ENCODE measurements at regions not wholly inside any gene's neighbourhood (a gene's known extent, or its start where the extent isn't known, plus 50 kb on each side); places are given as distances from the start of the nearest gene placed in this dataset.

GRCh38 chr3:150315721-150316120, 92.4 kb upstream of the TSC22D2 start:
- TF ChIP-seq CTCF (IDR thresholded peaks at IDR 0.05; ENCODE audit: low read depth, low read length): no peak
- Histone ChIP-seq H3K4me1 (no peaks in the 10 kb centered on the region), H3K27me3 (no peaks in the 10 kb centered on the region; the same call in 1 of the 2 replicates), H3K4me3 (ENCODE audit: low read depth, low read length) (no peak overlapping the region), H3K9me3 (no peaks in the 10 kb centered on the region), H3K36me3 (no peaks in the 10 kb centered on the region)
- no peak for DNase-seq

GRCh38 chr3:150314248-150315004, 93.7 kb upstream of the TSC22D2 start:
- H3K36me3 ChIP-seq: no peaks in the 10 kb centered on the region
- no peak for DNase-seq
- no peak for TF ChIP-seq CTCF (IDR thresholded peaks at IDR 0.05; ENCODE audit: low read depth, low read length)
- H3K9me3 ChIP-seq: no peaks in the 10 kb centered on the region
- H3K4me1 ChIP-seq: no peaks in the 10 kb centered on the region
- no peaks in the 10 kb centered on the region; the same call in 1 of the 2 replicates for H3K27me3 ChIP-seq
- H3K4me3 ChIP-seq (ENCODE audit: low read depth, low read length): no peak overlapping the region

DNA sequence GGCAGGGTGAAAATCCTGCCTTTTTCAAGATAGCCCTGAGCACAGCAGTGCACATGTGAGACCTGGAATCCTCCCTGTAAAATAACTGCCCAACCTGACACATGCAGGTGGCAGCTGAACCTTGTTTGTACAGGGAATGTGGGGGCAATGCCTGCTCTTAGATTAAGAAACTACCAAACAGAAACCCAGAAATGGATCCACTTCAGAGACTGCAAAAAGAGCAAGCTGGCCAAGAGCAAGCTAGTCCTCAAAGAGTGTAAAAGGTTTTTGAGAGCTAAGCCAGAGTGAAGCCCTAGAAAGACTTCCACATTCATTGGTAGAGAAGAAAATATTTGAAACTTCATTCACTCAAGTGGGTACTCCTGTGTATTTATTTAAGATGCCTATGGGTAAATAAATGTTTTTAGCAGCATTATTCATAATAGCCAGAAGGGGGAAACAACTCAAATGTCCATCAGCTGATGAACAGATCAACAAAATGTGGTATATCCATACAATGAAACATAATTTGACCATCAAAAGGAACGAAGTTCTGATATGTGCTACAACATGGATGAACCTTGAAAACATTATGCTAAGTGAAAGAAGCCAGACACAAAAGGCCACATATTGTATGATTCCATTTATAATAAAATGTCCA, 96.0 kb upstream of the TSC22D2 start:
- no peak for DNase-seq
- TF ChIP-seq CTCF (IDR thresholded peaks at IDR 0.05; ENCODE audit: low read depth, low read length): no peak
- no peak overlapping the region for H3K4me3 ChIP-seq (ENCODE audit: low read depth, low read length)
- H3K27me3 ChIP-seq: no peaks in the 10 kb centered on the region; the same call in 1 of the 2 replicates
- H3K36me3 ChIP-seq: no peaks in the 10 kb centered on the region
- H3K4me1 ChIP-seq: no peaks in the 10 kb centered on the region
- H3K9me3 ChIP-seq: peaks cover 4% of the 10 kb centered on the region; the same call in 1 of the 2 replicates

- DNase-seq: no peak
- Histone ChIP-seq H3K36me3 (no peaks in the 10 kb centered on the region), H3K4me1 (no peaks in the 10 kb centered on the region), H3K27me3 (no peaks in the 10 kb centered on the region; the same call in 1 of the 2 replicates), H3K4me3 (ENCODE audit: low read depth, low read length) (no peak overlapping the region), H3K9me3 (peaks cover 4% of the 10 kb centered on the region; the same call in 1 of the 2 replicates)
- no peak for TF ChIP-seq CTCF (IDR thresholded peaks at IDR 0.05; ENCODE audit: low read depth, low read length)
These were observed 96.9 kb upstream of the TSC22D2 start for GRCh38 chr3:150311156-150311555.

GRCh38 chr3:150309557-150309956, 98.5 kb upstream of the TSC22D2 start:
- TF ChIP-seq CTCF (IDR thresholded peaks at IDR 0.05; ENCODE audit: low read depth, low read length): no peak
- no peak overlapping the region for H3K4me3 ChIP-seq (ENCODE audit: low read depth, low read length)
- DNase-seq: no peak
- no peaks in the 10 kb centered on the region; the same call in 1 of the 2 replicates for H3K27me3 ChIP-seq
- no peaks in the 10 kb centered on the region for H3K4me1 ChIP-seq
- H3K36me3 ChIP-seq: no peaks in the 10 kb centered on the region
- peaks cover 4% of the 10 kb centered on the region; the same call in 1 of the 2 replicates for H3K9me3 ChIP-seq

DNA sequence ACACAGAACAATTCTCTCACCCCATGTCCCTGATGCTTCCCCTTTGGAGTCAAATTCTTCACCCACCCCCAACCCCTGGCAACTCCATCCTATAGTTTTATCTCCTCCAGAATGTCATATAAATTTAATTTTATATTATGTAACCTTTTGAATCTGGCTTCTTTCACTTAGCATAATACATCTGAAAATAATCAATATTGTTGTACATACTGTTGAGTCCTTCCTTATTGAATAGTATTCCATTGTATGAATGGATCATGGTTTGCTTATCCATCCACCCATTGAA, 98.9 kb upstream of the TSC22D2 start:
- no peak for TF ChIP-seq CTCF (IDR thresholded peaks at IDR 0.05; ENCODE audit: low read depth, low read length)
- no peaks in the 10 kb centered on the region for H3K4me1 ChIP-seq
- H3K36me3 ChIP-seq: no peaks in the 10 kb centered on the region
- peaks cover 4% of the 10 kb centered on the region; the same call in 1 of the 2 replicates for H3K9me3 ChIP-seq
- no peaks in the 10 kb centered on the region; the same call in 1 of the 2 replicates for H3K27me3 ChIP-seq
- H3K4me3 ChIP-seq (ENCODE audit: low read depth, low read length): no peak overlapping the region
- DNase-seq: no peak

Measured in BE2C (cell line).